Transverse colon (tissue), 3 donors: ENCODE measurements at regions not wholly inside any gene's neighbourhood (a gene's known extent, or its start where the extent isn't known, plus 50 kb on each side); places are given as distances from the start of the nearest gene placed in this dataset.

Source experiments
- EP300 ChIP-seq: sonication (generic); formaldehyde crosslinking; IDR thresholded peaks from one replicate; pipeline ENCODE4 v1.6.1; 2017; ENCODE audit warnings: antibody characterized with exemption, low read depth
- TF ChIP-seq, protein P1 (sequence below), 5 experiments: fragments of 200-600 bp in 3 of 5; fragments of 450-650 bp in 2 of 5; sonication (generic) in 3 of 5; IDR thresholded peaks; 1 replicate in 2 of 5; 2 replicates in 3 of 5; pipeline ENCODE4 v1.5.1; 2016 to 2017; ENCODE audit warnings: antibody characterized with exemption in 5 of 5, inconsistent platforms in 3 of 5, mild to moderate bottlenecking in 2 of 5, moderate library complexity in 1 of 5

DNA sequence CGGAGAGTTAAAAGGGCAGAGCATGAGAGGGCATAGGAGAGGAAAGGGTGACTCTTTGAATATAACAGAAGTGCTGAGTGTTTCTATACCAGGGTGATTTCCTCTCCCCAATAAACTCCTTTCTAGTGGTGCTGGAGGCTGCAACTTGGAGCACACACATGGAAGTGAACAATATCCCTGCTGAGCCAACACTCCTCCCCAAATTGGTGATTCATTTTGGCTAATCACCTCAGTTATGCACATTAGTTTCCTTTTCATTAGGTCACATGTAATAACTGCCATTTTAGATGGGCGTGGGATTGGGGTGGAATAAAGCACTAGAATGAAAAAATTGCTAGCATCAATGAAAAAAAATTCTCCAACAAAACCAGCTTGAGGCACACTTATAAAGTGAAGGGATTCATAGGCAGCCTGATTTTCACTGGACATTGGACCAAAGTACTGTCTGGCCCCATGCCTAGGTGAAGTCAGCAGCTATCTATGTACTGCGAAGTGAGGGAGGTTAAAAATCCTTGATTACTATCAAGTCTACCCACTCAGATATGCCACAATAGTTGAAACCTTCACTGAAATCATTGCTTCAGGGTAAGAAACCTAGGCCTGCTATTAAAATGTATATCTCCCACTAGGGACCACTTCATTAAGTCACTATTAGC lies 174.0 kb downstream of the GLUD2 start:
- TF ChIP-seq, protein P1, sequence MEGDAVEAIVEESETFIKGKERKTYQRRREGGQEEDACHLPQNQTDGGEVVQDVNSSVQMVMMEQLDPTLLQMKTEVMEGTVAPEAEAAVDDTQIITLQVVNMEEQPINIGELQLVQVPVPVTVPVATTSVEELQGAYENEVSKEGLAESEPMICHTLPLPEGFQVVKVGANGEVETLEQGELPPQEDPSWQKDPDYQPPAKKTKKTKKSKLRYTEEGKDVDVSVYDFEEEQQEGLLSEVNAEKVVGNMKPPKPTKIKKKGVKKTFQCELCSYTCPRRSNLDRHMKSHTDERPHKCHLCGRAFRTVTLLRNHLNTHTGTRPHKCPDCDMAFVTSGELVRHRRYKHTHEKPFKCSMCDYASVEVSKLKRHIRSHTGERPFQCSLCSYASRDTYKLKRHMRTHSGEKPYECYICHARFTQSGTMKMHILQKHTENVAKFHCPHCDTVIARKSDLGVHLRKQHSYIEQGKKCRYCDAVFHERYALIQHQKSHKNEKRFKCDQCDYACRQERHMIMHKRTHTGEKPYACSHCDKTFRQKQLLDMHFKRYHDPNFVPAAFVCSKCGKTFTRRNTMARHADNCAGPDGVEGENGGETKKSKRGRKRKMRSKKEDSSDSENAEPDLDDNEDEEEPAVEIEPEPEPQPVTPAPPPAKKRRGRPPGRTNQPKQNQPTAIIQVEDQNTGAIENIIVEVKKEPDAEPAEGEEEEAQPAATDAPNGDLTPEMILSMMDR (IDR thresholded peaks at IDR 0.05), result no peak
- TF ChIP-seq EP300, result no peak
